Hepatocyte (in vitro differentiated cells): ENCODE measurements at regions not wholly inside any gene's neighbourhood (a gene's known extent, or its start where the extent isn't known, plus 50 kb on each side); places are given as distances from the start of the nearest gene placed in this dataset.

ENCODE experiments used
- DNase-seq: peaks from one replicate; pipeline ENCODE4 v3.0.0-alpha.2; 2016; ENCODE audit warnings: low spot score
- H2AFZ ChIP-seq: fragments of 200-600 bp; sonication (generic); 2 replicates; pipeline ENCODE4 v1.6.0; 2016; ENCODE audit warnings: antibody characterized with exemption, mild to moderate bottlenecking
- H3K27ac ChIP-seq: fragments of 200-600 bp; sonication (generic); 2 replicates; pipeline ENCODE4 v1.5.1; 2016; ENCODE audit warnings: mild to moderate bottlenecking
- H3K27me3 ChIP-seq: fragments of 200-600 bp; sonication (generic); 2 replicates; pipeline ENCODE4 v1.6.1; 2016
- H3K36me3 ChIP-seq: fragments of 200-600 bp; sonication (generic); replicated peaks from 2 replicates; pipeline ENCODE4 v1.5.1; 2016; ENCODE audit warnings: low read depth; ENCODE audit not compliant: insufficient read depth
- H3K4me1 ChIP-seq: fragments of 200-600 bp; sonication (generic); 2 replicates; pipeline ENCODE4 v1.5.1; 2016; ENCODE audit warnings: mild to moderate bottlenecking, moderate library complexity; ENCODE audit not compliant: insufficient read depth
- H3K4me2 ChIP-seq: fragments of 200-600 bp; sonication (generic); 2 replicates; pipeline ENCODE4 v1.6.0; 2016
- H3K4me3 ChIP-seq: fragments of 200-600 bp; sonication (generic); 2 replicates; pipeline ENCODE4 v1.5.1; 2016; ENCODE audit warnings: mild to moderate bottlenecking
- H3K79me2 ChIP-seq: fragments of 200-600 bp; sonication (generic); 2 replicates; pipeline ENCODE4 v1.6.0; 2017; ENCODE audit warnings: mild to moderate bottlenecking
- H3K9me2 ChIP-seq: fragments of 200-600 bp; sonication (generic); replicated peaks from 2 replicates; pipeline ENCODE4 v1.6.0; 2017; ENCODE audit warnings: mild to moderate bottlenecking; ENCODE audit not compliant: insufficient read depth
- H3K9me3 ChIP-seq: fragments of 200-600 bp; sonication (generic); 2 replicates; pipeline ENCODE4 v1.5.1; 2016; ENCODE audit warnings: low read depth, mild to moderate bottlenecking
- H4K20me1 ChIP-seq: fragments of 200-600 bp; sonication (generic); 2 replicates; pipeline ENCODE4 v1.6.0; 2016; ENCODE audit warnings: mild to moderate bottlenecking; ENCODE audit not compliant: insufficient read depth, poor library complexity, severe bottlenecking
- EZH2 ChIP-seq: fragments of 200-600 bp; sonication (generic); IDR thresholded peaks from 2 replicates; pipeline ENCODE4 v1.6.1; 2016; ENCODE audit warnings: antibody characterized with exemption, mild to moderate bottlenecking, borderline replicate concordance
- EZH2phosphoT487 ChIP-seq: fragments of 200-600 bp; sonication (generic); IDR thresholded peaks from one replicate; pipeline ENCODE4 v1.6.1; 2018; ENCODE audit warnings: antibody characterized with exemption, mild to moderate bottlenecking, low read depth, moderate library complexity; ENCODE audit not compliant: unreplicated experiment, severe bottlenecking
- WGBS: methylation state at CpG from one replicate; pipeline ENCODE4 v1.1.6; 2016; ENCODE audit warnings: low lambda C conversion rate; ENCODE audit errors: missing lambda C conversion rate; 5-methylcytosine and 5-hydroxymethylcytosine counted together
- TF ChIP-seq, protein P1 (sequence below): fragments of 200-600 bp; sonication (generic); IDR thresholded peaks from 2 replicates; pipeline ENCODE4 v1.5.1; 2016; ENCODE audit warnings: antibody characterized with exemption, mild to moderate bottlenecking; ENCODE audit not compliant: poor library complexity

DNA sequence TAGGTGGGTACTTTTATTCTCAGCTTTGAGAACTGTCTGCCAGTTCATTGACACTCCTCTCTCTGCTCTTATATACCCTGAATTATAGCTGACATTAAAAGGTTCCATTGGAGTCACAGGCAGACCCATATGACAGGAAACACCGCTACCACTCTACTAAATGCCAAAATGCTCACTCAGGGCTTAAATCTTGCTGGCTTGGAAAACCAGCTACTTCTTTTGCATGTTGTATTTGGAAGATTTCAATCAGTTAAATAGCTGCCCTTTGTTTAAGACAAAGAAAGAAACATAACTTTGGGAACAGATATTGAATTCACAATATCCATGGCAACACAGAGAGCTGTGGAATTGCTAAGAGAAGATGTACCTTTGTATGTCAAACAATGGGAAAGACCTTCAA is 876.5 kb downstream of the USP25 start:
- Histone ChIP-seq H3K4me2 (no peak overlapping the region), H3K4me3 (no peak overlapping the region), H3K27me3 (no peaks in the 10 kb centered on the region), H4K20me1 (no peaks in the 10 kb centered on the region), H3K9me2 (no peaks in the 10 kb centered on the region), H3K27ac (no peak overlapping the region), H3K79me2 (no peaks in the 10 kb centered on the region), H2AFZ (no peak overlapping the region), H3K36me3 (no peaks in the 10 kb centered on the region), H3K4me1 (no peaks in the 10 kb centered on the region), H3K9me3 (no peaks in the 10 kb centered on the region)
- TF ChIP-seq, protein P1, sequence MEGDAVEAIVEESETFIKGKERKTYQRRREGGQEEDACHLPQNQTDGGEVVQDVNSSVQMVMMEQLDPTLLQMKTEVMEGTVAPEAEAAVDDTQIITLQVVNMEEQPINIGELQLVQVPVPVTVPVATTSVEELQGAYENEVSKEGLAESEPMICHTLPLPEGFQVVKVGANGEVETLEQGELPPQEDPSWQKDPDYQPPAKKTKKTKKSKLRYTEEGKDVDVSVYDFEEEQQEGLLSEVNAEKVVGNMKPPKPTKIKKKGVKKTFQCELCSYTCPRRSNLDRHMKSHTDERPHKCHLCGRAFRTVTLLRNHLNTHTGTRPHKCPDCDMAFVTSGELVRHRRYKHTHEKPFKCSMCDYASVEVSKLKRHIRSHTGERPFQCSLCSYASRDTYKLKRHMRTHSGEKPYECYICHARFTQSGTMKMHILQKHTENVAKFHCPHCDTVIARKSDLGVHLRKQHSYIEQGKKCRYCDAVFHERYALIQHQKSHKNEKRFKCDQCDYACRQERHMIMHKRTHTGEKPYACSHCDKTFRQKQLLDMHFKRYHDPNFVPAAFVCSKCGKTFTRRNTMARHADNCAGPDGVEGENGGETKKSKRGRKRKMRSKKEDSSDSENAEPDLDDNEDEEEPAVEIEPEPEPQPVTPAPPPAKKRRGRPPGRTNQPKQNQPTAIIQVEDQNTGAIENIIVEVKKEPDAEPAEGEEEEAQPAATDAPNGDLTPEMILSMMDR: no peak
- TF ChIP-seq EZH2phosphoT487: no peak
- TF ChIP-seq EZH2: no peak
- 90% methylated on average over 1 of the region's 1 CpG for WGBS
- DNase-seq: no peak

DNA sequence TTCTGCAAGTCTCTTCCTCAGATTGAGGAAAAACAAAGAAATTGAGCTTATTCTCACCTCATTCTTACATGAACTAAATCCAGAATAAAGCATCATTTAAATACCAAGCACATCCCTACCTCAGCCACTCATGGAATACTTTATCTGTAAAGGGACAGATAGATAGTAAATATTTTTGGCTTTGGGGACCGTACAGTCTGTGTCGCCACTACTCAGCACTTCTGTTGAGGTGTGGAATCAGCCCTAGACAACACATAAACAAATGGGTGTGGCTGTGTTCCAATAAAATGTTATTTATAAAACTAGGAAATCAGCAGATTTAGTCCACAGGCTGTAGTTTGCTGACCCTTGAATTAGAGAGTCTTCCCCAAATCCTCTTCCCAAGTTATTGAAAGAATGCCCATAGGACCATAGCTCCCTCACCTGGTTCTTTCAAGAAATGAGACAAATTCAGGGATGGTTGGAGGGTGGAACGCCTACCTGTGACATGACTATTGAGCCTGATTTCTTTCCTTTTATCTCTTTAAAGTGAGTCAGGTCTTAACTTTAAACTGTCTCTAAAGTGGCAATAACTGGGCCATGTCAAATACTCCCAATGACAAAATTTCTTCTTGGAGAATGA is 878.5 kb downstream of the USP25 start:
- no peaks in the 10 kb centered on the region for H3K27me3 ChIP-seq
- no peak for TF ChIP-seq EZH2
- TF ChIP-seq EZH2phosphoT487: no peak
- TF ChIP-seq, protein P1: peak; percentile 11

DNA sequence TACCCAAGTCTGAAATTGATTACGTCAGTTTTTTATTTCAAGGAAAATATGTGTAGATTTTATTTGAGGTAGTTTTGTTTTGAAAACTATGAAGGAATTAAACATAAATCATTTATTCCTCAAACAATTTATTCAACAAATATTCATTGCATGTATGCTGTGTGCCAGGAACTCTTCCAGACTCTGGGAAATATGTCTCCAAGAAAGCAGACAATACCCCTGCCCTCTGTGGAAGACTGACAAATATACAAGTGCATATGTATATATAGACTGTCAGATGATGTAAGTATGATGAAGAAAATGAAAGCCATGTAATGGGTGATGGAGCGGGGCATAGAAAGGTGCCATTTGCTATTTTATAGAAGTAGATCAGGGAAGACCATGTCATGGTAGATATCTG is 889.5 kb downstream of the USP25 start:
- Histone ChIP-seq H3K4me2 (no peak overlapping the region), H3K79me2 (no peaks in the 10 kb centered on the region), H3K9me3 (no peaks in the 10 kb centered on the region), H3K36me3 (no peaks in the 10 kb centered on the region), H3K4me1 (no peaks in the 10 kb centered on the region), H3K27me3 (no peaks in the 10 kb centered on the region), H4K20me1 (no peaks in the 10 kb centered on the region), H3K4me3 (no peak overlapping the region), H2AFZ (no peak overlapping the region), H3K9me2 (no peaks in the 10 kb centered on the region), H3K27ac (no peak overlapping the region)
- WGBS: 93% methylated on average over 2 of the region's 2 CpGs
- TF ChIP-seq EZH2 (no peak), EZH2phosphoT487 (no peak)
- TF ChIP-seq, protein P1: no peak
- no peak for DNase-seq

More for the DNA sequence above, 878.5 kb downstream of the USP25 start:
- H2AFZ ChIP-seq: no peak overlapping the region
- H3K9me3 ChIP-seq: no peaks in the 10 kb centered on the region
- WGBS: 85% methylated on average over 3 of the region's 3 CpGs
- H3K4me2 ChIP-seq: no peak overlapping the region
- H3K79me2 ChIP-seq: no peaks in the 10 kb centered on the region
- no peaks in the 10 kb centered on the region for H3K36me3 ChIP-seq
- no peak overlapping the region for H3K27ac ChIP-seq
- no peak overlapping the region for H3K4me3 ChIP-seq
- H3K4me1 ChIP-seq: no peaks in the 10 kb centered on the region
- no peak for DNase-seq
- H3K9me2 ChIP-seq: no peaks in the 10 kb centered on the region
- no peaks in the 10 kb centered on the region for H4K20me1 ChIP-seq
